ENCODE measurements at regions not wholly inside any gene's neighbourhood (a gene's known extent, or its start where the extent isn't known, plus 50 kb on each side); places are given as distances from the start of the nearest gene placed in this dataset.

GRCh38 chrX:127305013-127305412, 485.5 kb downstream of the PRR32 start:
- no peak for TF ChIP-seq ZNF883 (CRISPR knock-in tag; IDR thresholded peaks at IDR 0.05; ENCODE audit: not compliant biosample characterization)
- TF ChIP-seq, protein P1, sequence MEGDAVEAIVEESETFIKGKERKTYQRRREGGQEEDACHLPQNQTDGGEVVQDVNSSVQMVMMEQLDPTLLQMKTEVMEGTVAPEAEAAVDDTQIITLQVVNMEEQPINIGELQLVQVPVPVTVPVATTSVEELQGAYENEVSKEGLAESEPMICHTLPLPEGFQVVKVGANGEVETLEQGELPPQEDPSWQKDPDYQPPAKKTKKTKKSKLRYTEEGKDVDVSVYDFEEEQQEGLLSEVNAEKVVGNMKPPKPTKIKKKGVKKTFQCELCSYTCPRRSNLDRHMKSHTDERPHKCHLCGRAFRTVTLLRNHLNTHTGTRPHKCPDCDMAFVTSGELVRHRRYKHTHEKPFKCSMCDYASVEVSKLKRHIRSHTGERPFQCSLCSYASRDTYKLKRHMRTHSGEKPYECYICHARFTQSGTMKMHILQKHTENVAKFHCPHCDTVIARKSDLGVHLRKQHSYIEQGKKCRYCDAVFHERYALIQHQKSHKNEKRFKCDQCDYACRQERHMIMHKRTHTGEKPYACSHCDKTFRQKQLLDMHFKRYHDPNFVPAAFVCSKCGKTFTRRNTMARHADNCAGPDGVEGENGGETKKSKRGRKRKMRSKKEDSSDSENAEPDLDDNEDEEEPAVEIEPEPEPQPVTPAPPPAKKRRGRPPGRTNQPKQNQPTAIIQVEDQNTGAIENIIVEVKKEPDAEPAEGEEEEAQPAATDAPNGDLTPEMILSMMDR (CRISPR knock-in tag; IDR thresholded peaks at IDR 0.05), result no peak
- no peak for TF ChIP-seq REST (IDR thresholded peaks at IDR 0.05; ENCODE audit: borderline replicate concordance in 1 of 2, low read depth in 1 of 2, low read length in 2 of 2)
- no peak for TF ChIP-seq HIVEP1 (CRISPR knock-in tag; IDR thresholded peaks at IDR 0.05)
- TF ChIP-seq, protein P2, sequence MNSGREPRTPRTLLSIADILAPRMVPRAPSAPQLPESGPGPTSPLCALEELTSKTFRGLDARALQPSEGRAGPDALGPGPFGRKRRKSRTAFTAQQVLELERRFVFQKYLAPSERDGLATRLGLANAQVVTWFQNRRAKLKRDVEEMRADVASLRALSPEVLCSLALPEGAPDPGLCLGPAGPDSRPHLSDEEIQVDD (CRISPR knock-in tag; IDR thresholded peaks at IDR 0.05; ENCODE audit: borderline replicate concordance), result no peak
- TF ChIP-seq, protein P3, sequence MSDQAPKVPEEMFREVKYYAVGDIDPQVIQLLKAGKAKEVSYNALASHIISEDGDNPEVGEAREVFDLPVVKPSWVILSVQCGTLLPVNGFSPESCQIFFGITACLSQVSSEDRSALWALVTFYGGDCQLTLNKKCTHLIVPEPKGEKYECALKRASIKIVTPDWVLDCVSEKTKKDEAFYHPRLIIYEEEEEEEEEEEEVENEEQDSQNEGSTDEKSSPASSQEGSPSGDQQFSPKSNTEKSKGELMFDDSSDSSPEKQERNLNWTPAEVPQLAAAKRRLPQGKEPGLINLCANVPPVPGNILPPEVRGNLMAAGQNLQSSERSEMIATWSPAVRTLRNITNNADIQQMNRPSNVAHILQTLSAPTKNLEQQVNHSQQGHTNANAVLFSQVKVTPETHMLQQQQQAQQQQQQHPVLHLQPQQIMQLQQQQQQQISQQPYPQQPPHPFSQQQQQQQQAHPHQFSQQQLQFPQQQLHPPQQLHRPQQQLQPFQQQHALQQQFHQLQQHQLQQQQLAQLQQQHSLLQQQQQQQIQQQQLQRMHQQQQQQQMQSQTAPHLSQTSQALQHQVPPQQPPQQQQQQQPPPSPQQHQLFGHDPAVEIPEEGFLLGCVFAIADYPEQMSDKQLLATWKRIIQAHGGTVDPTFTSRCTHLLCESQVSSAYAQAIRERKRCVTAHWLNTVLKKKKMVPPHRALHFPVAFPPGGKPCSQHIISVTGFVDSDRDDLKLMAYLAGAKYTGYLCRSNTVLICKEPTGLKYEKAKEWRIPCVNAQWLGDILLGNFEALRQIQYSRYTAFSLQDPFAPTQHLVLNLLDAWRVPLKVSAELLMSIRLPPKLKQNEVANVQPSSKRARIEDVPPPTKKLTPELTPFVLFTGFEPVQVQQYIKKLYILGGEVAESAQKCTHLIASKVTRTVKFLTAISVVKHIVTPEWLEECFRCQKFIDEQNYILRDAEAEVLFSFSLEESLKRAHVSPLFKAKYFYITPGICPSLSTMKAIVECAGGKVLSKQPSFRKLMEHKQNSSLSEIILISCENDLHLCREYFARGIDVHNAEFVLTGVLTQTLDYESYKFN (CRISPR knock-in tag; conservative IDR thresholded peaks at IDR 0.05), result no peak
- no peak for TF ChIP-seq MXI1 (IDR thresholded peaks at IDR 0.05; ENCODE audit: borderline replicate concordance, low read depth, low read length)
- TF ChIP-seq TARDBP (CRISPR knock-in tag; IDR thresholded peaks at IDR 0.05), result no peak

Measured in HepG2 (cell line).